SK-N-SH (cell line): ENCODE measurements at regions not wholly inside any gene's neighbourhood (a gene's known extent, or its start where the extent isn't known, plus 50 kb on each side); places are given as distances from the start of the nearest gene placed in this dataset.

Source experiments
- CTCF ChIA-PET: fragments of 300-600, 350-600 bp; formaldehyde crosslinking; extraction: SDS; loops from one replicate; lab custom pipeline; 2021; lab: Yijun Ruan, JAX
- POLR2A ChIA-PET: fragments of 350-600 bp; sonication (Branson Sonifier 250); formaldehyde crosslinking; extraction: SDS; loops from one replicate; lab custom pipeline; 2020; ENCODE audit warnings: antibody characterized with exemption, inconsistent platforms; lab: Yijun Ruan, JAX
- DNase-seq: peaks from one replicate; pipeline ENCODE4 v3.0.0; 2012
- H2AFZ ChIP-seq: fragments of 200-600 bp; sonication (generic); 2 replicates; pipeline ENCODE4 v1.8.1; 2016; ENCODE audit warnings: antibody characterized with exemption, mild to moderate bottlenecking, low read depth
- H3F3A ChIP-seq: fragments of 200-600 bp; sonication (generic); replicated peaks from 2 replicates; pipeline ENCODE3; 2016; ENCODE audit warnings: antibody characterized with exemption, mild to moderate bottlenecking; ENCODE audit not compliant: insufficient read depth
- H3K27ac ChIP-seq, 2 experiments: fragments of 200-500 bp in 1 of 2; fragments of 200-600 bp in 1 of 2; sonication (Bioruptor generic) in 1 of 2; sonication (generic), shearing (Covaris generic) in 1 of 2; 2 replicates each; pipeline versions ENCODE4 v1.5.1 to v1.6.1; 2014 to 2016; ENCODE audit warnings: low read depth in 2 of 2, inconsistent platforms in 1 of 2, low read length in 1 of 2, mild to moderate bottlenecking in 1 of 2, mixed read lengths in 1 of 2
- H3K27me3 ChIP-seq: fragments of 200-600 bp; sonication (generic), shearing (Covaris generic); 2 replicates; pipeline ENCODE4 v1.6.1; 2016; ENCODE audit warnings: mixed run types; ENCODE audit not compliant: insufficient read depth
- H3K36me3 ChIP-seq, 2 experiments: fragments of 200-500 bp in 1 of 2; fragments of 200-600 bp in 1 of 2; sonication (Bioruptor generic) in 1 of 2; sonication (generic) in 1 of 2; replicated peaks in 1 of 2; 2 replicates each; pipeline versions ENCODE3 to v1.5.1; 2014 to 2016; ENCODE audit warnings: low read length in 1 of 2, mild to moderate bottlenecking in 1 of 2; ENCODE audit not compliant: insufficient read depth in 2 of 2, control insufficient read depth in 1 of 2
- H3K4me1 ChIP-seq, 2 experiments: fragments of 200-500 bp in 1 of 2; fragments of 200-600 bp in 1 of 2; sonication (Bioruptor generic) in 1 of 2; sonication (generic), shearing (Covaris generic) in 1 of 2; 2 replicates each; pipeline versions ENCODE4 v1.5.1 to v1.6.1; 2014 to 2016; ENCODE audit warnings: low read depth in 1 of 2, low read length in 1 of 2, mixed run types in 1 of 2; ENCODE audit not compliant: insufficient read depth in 2 of 2, control insufficient read depth in 1 of 2
- H3K4me2 ChIP-seq: fragments of 200-600 bp; sonication (generic), shearing (Covaris generic); 2 replicates; pipeline ENCODE4 v1.6.1; 2017; ENCODE audit warnings: mixed run types
- H3K4me3 ChIP-seq, 2 experiments: fragments of 200-500 bp in 1 of 2; fragments of 200-600 bp in 1 of 2; sonication (Bioruptor generic) in 1 of 2; sonication (generic), shearing (Covaris generic) in 1 of 2; 2 replicates each; pipeline versions ENCODE4 v1.5.1 to v1.8.1; 2014 to 2016; ENCODE audit warnings: low read depth in 2 of 2, inconsistent platforms in 1 of 2, low read length in 1 of 2, mild to moderate bottlenecking in 1 of 2, mixed read lengths in 1 of 2, moderate library complexity in 1 of 2
- H3K79me2 ChIP-seq: fragments of 200-600 bp; sonication (generic); 2 replicates; pipeline ENCODE4 v1.8.1; 2017; ENCODE audit warnings: mild to moderate bottlenecking; ENCODE audit not compliant: insufficient read depth
- H3K9ac ChIP-seq: fragments of 200-600 bp; sonication (generic); 2 replicates; pipeline ENCODE4 v1.6.1; 2017; ENCODE audit warnings: mixed run types
- H3K9me2 ChIP-seq: fragments of 200-600 bp; sonication (generic); 2 replicates; pipeline ENCODE4 v1.6.1; 2017; ENCODE audit warnings: mixed run types
- H3K9me3 ChIP-seq: fragments of 200-600 bp; sonication (generic); 2 replicates; pipeline ENCODE4 v1.6.1; 2017; ENCODE audit warnings: mixed run types, mild to moderate bottlenecking, moderate library complexity
- H4K20me1 ChIP-seq: fragments of 200-600 bp; sonication (generic); 2 replicates; pipeline ENCODE4 v1.6.1; 2017; ENCODE audit warnings: mild to moderate bottlenecking, mixed run types; ENCODE audit not compliant: insufficient read depth
- CTCF ChIP-seq: fragments of 200-600 bp; sonication (generic); IDR thresholded peaks from 2 replicates; pipeline ENCODE4 v1.6.1; 2017; ENCODE audit warnings: antibody characterized with exemption, mild to moderate bottlenecking, moderate library complexity
- EP300 ChIP-seq, 2 experiments: IDR thresholded peaks; 2 replicates each; pipeline versions ENCODE4 v1.4.0 to v1.6.1; 2012; ENCODE audit warnings: borderline replicate concordance in 1 of 2, low read depth in 1 of 2, low read length in 1 of 2
- GATA2 ChIP-seq: sonication (generic); formaldehyde crosslinking; IDR thresholded peaks from 2 replicates; pipeline ENCODE4 v1.5.0; 2020; ENCODE audit warnings: mild to moderate bottlenecking, missing genetic modification reagents
- IRF3 ChIP-seq: fragments of 150-350 bp; IDR thresholded peaks from 2 replicates; pipeline ENCODE4 v1.6.1; 2016; ENCODE audit warnings: mild to moderate bottlenecking, low read depth, low read length
- MAX ChIP-seq: IDR thresholded peaks from 2 replicates; pipeline ENCODE4 v1.4.0; 2012; ENCODE audit warnings: low read depth
- NFIC ChIP-seq: IDR thresholded peaks from 2 replicates; pipeline ENCODE4 v1.4.0; 2012; ENCODE audit warnings: borderline replicate concordance
- RCOR1 ChIP-seq: fragments of 150-350 bp; IDR thresholded peaks from 2 replicates; pipeline ENCODE4 v1.6.1; 2017; ENCODE audit warnings: antibody characterized with exemption, low read length
- RXRA ChIP-seq: IDR thresholded peaks from 2 replicates; pipeline ENCODE4 v1.4.0; 2012; ENCODE audit warnings: low read depth, mild to moderate bottlenecking, borderline replicate concordance
- TAF1 ChIP-seq: IDR thresholded peaks from 2 replicates; pipeline ENCODE4 v1.6.1; 2012; ENCODE audit warnings: low read depth, mild to moderate bottlenecking, low read length, moderate library complexity, borderline replicate concordance
- TEAD4 ChIP-seq: IDR thresholded peaks from 2 replicates; pipeline ENCODE4 v1.4.0; 2012; ENCODE audit warnings: mild to moderate bottlenecking, borderline replicate concordance; ENCODE audit not compliant: insufficient read depth
- USF2 ChIP-seq: fragments of 150-350 bp; IDR thresholded peaks from 2 replicates; pipeline ENCODE4 v1.6.1; 2017; ENCODE audit warnings: antibody characterized with exemption, low read length, low read depth, borderline replicate concordance
- WGBS: methylation state at CpG from one replicate; pipeline ENCODE4 v1.1.6; 2017; ENCODE audit warnings: low lambda C conversion rate; 5-methylcytosine and 5-hydroxymethylcytosine counted together

- Histone ChIP-seq H3F3A (no peaks in the 10 kb centered on the region), H3K4me1 (peaks cover 0 to 11% of the 10 kb centered on the region in 2 experiments; a peak in 1 of 4 replicates), H3K79me2 (no peaks in the 10 kb centered on the region), H3K9me3 (no peaks in the 10 kb centered on the region), H2AFZ (no peak overlapping the region), H3K36me3 (no peaks in the 10 kb centered on the region), H3K4me2 (no peak overlapping the region), H3K27me3 (no peaks in the 10 kb centered on the region), H4K20me1 (no peaks in the 10 kb centered on the region), H3K27ac (no peak overlapping the region), H3K4me3 (no peak overlapping the region), H3K9ac (no peak overlapping the region), H3K9me2 (no peaks in the 10 kb centered on the region)
- TF ChIP-seq RXRA (no peak), TEAD4 (no peak)
- POLR2A ChIA-PET: no interaction called here
- no peak for DNase-seq
- CTCF ChIA-PET: interaction anchor here (1.0 to 9.5 kb wide), 2 partner anchors 10 to 15 kb away, joined by 3 to 88 read pairs; no protein-coding TSS in a partner anchor
- WGBS: 45% methylated on average over 10 of the region's 10 CpGs
These were observed 147.6 kb downstream of the KLF13 start for GRCh38 chr15:31474059-31474868.

GRCh38 chr15:31476236-31476810 lies 149.7 kb downstream of the KLF13 start:
- CTCF ChIA-PET: interaction anchor here (9.5 kb wide), 1 partner anchor 13 kb away, joined by 88 read pairs; no protein-coding TSS in a partner anchor
- no peak overlapping the region for H3K9ac ChIP-seq
- 30% methylated on average over 7 of the region's 7 CpGs for WGBS
- no peaks in the 10 kb centered on the region for H3K27me3 ChIP-seq
- no peaks in the 10 kb centered on the region for H3K9me2 ChIP-seq
- H2AFZ ChIP-seq: no peak overlapping the region
- H3F3A ChIP-seq: no peaks in the 10 kb centered on the region
- no peaks in the 10 kb centered on the region for H3K79me2 ChIP-seq
- TF ChIP-seq MAX (no peak), USF2 (no peak), RCOR1 (no peak), NFIC (no peak), GATA2 (CRISPR knock-in tag) (no peak), CTCF (no peak), IRF3 (no peak), TAF1 (no peak), EP300 (IDR thresholded peaks at IDR 0.05; ENCODE audit: borderline replicate concordance in 1 of 2, low read depth in 1 of 2, low read length in 1 of 2) (no peak)
- no peak overlapping the region for H3K27ac ChIP-seq
- POLR2A ChIA-PET: no interaction called here
- no peaks in the 10 kb centered on the region for H3K36me3 ChIP-seq
- H3K4me2 ChIP-seq: no peak overlapping the region
- no peak for DNase-seq
- H4K20me1 ChIP-seq: no peaks in the 10 kb centered on the region
- no peak overlapping the region for H3K4me3 ChIP-seq
- H3K4me1 ChIP-seq: peaks cover 0 to 11% of the 10 kb centered on the region in 2 experiments; a peak in 2 of 4 replicates
- no peaks in the 10 kb centered on the region for H3K9me3 ChIP-seq
